ENCODE measurements at regions not wholly inside any gene's neighbourhood (a gene's known extent, or its start where the extent isn't known, plus 50 kb on each side); places are given as distances from the start of the nearest gene placed in this dataset.

- H3K4me2 ChIP-seq (ENCODE audit: low read length), result peak overlapping the region; percentile 3; the same call in 1 of the 2 replicates
- H3K27me3 ChIP-seq (ENCODE audit: insufficient read depth, low read length), result no peaks in the 10 kb centered on the region
- H4K20me1 ChIP-seq (ENCODE audit: insufficient read depth), result no peaks in the 10 kb centered on the region
- H3K4me3 ChIP-seq (replicated peaks in 1 of 2; ENCODE audit: low read depth in 1 of 2, low read length in 2 of 2), result no peak overlapping the region
- POLR2A ChIA-PET, result no interaction called here
- no peaks in the 10 kb centered on the region for H3K79me2 ChIP-seq (ENCODE audit: insufficient read depth, low read length)
- peaks cover 0 to 14% of the 10 kb centered on the region in 2 experiments; a peak in 3 of 4 replicates for H3K4me1 ChIP-seq (ENCODE audit: control insufficient read depth in 1 of 2, insufficient read depth in 2 of 2, low read length in 2 of 2)
- no peaks in the 10 kb centered on the region for H3K36me3 ChIP-seq (ENCODE audit: control insufficient read depth in 1 of 2, insufficient read depth in 2 of 2, low read length in 2 of 2)
- no peak for DNase-seq (ENCODE audit: low read depth, low spot score)
- H3K27ac ChIP-seq (ENCODE audit: low read depth, low read length), result no peak overlapping the region
- H3K9me2 ChIP-seq (ENCODE audit: insufficient read depth), result no peaks in the 10 kb centered on the region
- TF ChIP-seq TCF7L2 (IDR thresholded peaks at IDR 0.05; ENCODE audit: borderline replicate concordance, extremely low read depth, insufficient read depth, insufficient read length) (peak; percentile 57), SP1 (IDR thresholded peaks at IDR 0.05; ENCODE audit: low read depth) (no peak)
- BruUV-seq (replicated peaks), result no TSS peak
- H3K9ac ChIP-seq (ENCODE audit: low read length), result no peak overlapping the region
- CTCF ChIA-PET, result no interaction called here
- intact Hi-C loops (cut with micrococcal nuclease), result no loop called here
- ATAC-seq, result no peak
- RAD21 ChIA-PET (ENCODE audit: low non-redundant PET in 1 of 2, low total read pairs in 2 of 2, uncharacterized antibody in 2 of 2, unreplicated experiment in 2 of 2), result no interaction called here
- H2AFZ ChIP-seq (ENCODE audit: low read depth, low read length, poor library complexity, severe bottlenecking), result no peak overlapping the region
- no peaks in the 10 kb centered on the region for H3K9me3 ChIP-seq (ENCODE audit: control insufficient read depth in 1 of 2, insufficient read depth in 1 of 2, low read depth in 1 of 2, low read length in 2 of 2)
Observed at GRCh38 chr2:147464737-147465357, 380.0 kb upstream of the ACVR2A start.

GRCh38 chr2:147463881-147464520, 380.8 kb upstream of the ACVR2A start:
- Histone ChIP-seq H3K4me1 (ENCODE audit: control insufficient read depth in 1 of 2, insufficient read depth in 2 of 2, low read length in 2 of 2) (peaks cover 0 to 14% of the 10 kb centered on the region in 2 experiments; a peak in 3 of 4 replicates), H3K36me3 (ENCODE audit: control insufficient read depth in 1 of 2, insufficient read depth in 2 of 2, low read length in 2 of 2) (no peaks in the 10 kb centered on the region), H3K79me2 (ENCODE audit: insufficient read depth, low read length) (no peaks in the 10 kb centered on the region), H4K20me1 (ENCODE audit: insufficient read depth) (no peaks in the 10 kb centered on the region), H3K9me3 (ENCODE audit: control insufficient read depth in 1 of 2, insufficient read depth in 1 of 2, low read depth in 1 of 2, low read length in 2 of 2) (no peaks in the 10 kb centered on the region), H3K27ac (ENCODE audit: low read depth, low read length) (no peak overlapping the region), H3K27me3 (ENCODE audit: insufficient read depth, low read length) (no peaks in the 10 kb centered on the region), H3K4me3 (replicated peaks in 1 of 2; ENCODE audit: low read depth in 1 of 2, low read length in 2 of 2) (no peak overlapping the region), H3K4me2 (ENCODE audit: low read length) (peak overlapping the region; percentile 3; the same call in 1 of the 2 replicates), H3K9me2 (ENCODE audit: insufficient read depth) (no peaks in the 10 kb centered on the region), H2AFZ (ENCODE audit: low read depth, low read length, poor library complexity, severe bottlenecking) (no peak overlapping the region), H3K9ac (ENCODE audit: low read length) (no peak overlapping the region)
- ATAC-seq (no peak), DNase-seq (ENCODE audit: low read depth, low spot score) (no peak)
- ChIA-PET RAD21 (ENCODE audit: low non-redundant PET in 1 of 2, low total read pairs in 2 of 2, uncharacterized antibody in 2 of 2, unreplicated experiment in 2 of 2) (no interaction called here), CTCF (no interaction called here), POLR2A (no interaction called here)
- intact Hi-C loops (cut with micrococcal nuclease), result no loop called here
- BruUV-seq (replicated peaks), result no TSS peak
- no peak for TF ChIP-seq EGR1 (IDR thresholded peaks at IDR 0.05; ENCODE audit: low read depth)
- TF ChIP-seq TCF7L2 (IDR thresholded peaks at IDR 0.05; ENCODE audit: borderline replicate concordance, extremely low read depth, insufficient read depth, insufficient read length), result no peak
- no peak for TF ChIP-seq ZBTB33 (IDR thresholded peaks at IDR 0.05; ENCODE audit: extremely low read depth, insufficient replicate concordance, low read length)
- TF ChIP-seq ELF1 (IDR thresholded peaks at IDR 0.05; ENCODE audit: borderline replicate concordance, low read depth), result no peak
- no peak for TF ChIP-seq SIN3A (IDR thresholded peaks at IDR 0.05; ENCODE audit: low read depth)
- TF ChIP-seq ATF3 (IDR thresholded peaks at IDR 0.05), result no peak
- TF ChIP-seq, protein P1, sequence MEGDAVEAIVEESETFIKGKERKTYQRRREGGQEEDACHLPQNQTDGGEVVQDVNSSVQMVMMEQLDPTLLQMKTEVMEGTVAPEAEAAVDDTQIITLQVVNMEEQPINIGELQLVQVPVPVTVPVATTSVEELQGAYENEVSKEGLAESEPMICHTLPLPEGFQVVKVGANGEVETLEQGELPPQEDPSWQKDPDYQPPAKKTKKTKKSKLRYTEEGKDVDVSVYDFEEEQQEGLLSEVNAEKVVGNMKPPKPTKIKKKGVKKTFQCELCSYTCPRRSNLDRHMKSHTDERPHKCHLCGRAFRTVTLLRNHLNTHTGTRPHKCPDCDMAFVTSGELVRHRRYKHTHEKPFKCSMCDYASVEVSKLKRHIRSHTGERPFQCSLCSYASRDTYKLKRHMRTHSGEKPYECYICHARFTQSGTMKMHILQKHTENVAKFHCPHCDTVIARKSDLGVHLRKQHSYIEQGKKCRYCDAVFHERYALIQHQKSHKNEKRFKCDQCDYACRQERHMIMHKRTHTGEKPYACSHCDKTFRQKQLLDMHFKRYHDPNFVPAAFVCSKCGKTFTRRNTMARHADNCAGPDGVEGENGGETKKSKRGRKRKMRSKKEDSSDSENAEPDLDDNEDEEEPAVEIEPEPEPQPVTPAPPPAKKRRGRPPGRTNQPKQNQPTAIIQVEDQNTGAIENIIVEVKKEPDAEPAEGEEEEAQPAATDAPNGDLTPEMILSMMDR (IDR thresholded peaks at IDR 0.05 in 2 of 3, conservative IDR thresholded peaks at IDR 0.05 in 1 of 3; ENCODE audit: borderline replicate concordance in 1 of 3, insufficient read depth in 1 of 3, low read depth in 2 of 3, low read length in 2 of 3), result no peak
- no peak for TF ChIP-seq FOSL1 (IDR thresholded peaks at IDR 0.05; ENCODE audit: low read depth)
- no peak for TF ChIP-seq YY1 (IDR thresholded peaks at IDR 0.05; ENCODE audit: extremely low read depth, insufficient replicate concordance, low read depth, low read length)
- TF ChIP-seq SP1 (IDR thresholded peaks at IDR 0.05; ENCODE audit: low read depth), result no peak
- TF ChIP-seq EZH2phosphoT487 (IDR thresholded peaks at IDR 0.05; ENCODE audit: borderline replicate concordance), result no peak
- no peak for TF ChIP-seq POLR2A (IDR thresholded peaks at IDR 0.05; ENCODE audit: borderline replicate concordance, extremely low read depth, insufficient read depth, insufficient read length)
- no peak for TF ChIP-seq JUND (IDR thresholded peaks at IDR 0.05)
